ENCODE measurements at regions not wholly inside any gene's neighbourhood (a gene's known extent, or its start where the extent isn't known, plus 50 kb on each side); places are given as distances from the start of the nearest gene placed in this dataset.
"Not testable (repeated sequence)": the region's sequence is repeated elsewhere in the genome, so short reads cannot be mapped to it uniquely, and the experiment has no call there.

GRCh38 chr4:138393886-138394610 lies 151.9 kb upstream of the SLC7A11 start:
- DNase-seq (ENCODE audit: low spot score), result peak; percentile 45

DNA sequence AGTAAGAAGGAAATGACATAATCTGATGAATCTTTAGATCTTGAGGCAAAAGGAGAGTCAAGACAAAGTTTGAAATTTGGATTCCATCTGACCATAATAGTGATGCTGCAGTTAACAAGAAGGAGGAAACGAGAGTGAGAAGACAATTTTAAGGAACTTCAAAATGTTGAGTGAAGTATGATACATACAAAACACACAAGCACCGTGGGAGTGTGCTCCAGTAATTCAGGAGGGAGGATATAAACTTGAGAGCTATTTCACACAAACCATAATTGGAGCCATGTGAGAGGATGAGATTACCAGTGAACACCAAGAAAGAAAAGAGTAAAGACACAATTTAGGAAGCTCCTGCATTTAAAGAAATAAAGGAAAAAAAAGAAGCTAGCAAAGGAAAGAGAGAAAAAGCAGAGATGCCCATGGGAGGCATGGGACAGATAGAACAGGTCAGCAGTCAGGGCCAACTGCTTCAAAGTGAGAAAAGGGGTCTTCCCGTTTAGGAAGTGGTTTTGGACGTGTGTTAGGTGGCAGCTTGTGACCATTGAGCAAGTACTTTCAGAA lies 150.7 kb upstream of the SLC7A11 start:
- DNase-seq (ENCODE audit: low spot score), result no peak

DNA sequence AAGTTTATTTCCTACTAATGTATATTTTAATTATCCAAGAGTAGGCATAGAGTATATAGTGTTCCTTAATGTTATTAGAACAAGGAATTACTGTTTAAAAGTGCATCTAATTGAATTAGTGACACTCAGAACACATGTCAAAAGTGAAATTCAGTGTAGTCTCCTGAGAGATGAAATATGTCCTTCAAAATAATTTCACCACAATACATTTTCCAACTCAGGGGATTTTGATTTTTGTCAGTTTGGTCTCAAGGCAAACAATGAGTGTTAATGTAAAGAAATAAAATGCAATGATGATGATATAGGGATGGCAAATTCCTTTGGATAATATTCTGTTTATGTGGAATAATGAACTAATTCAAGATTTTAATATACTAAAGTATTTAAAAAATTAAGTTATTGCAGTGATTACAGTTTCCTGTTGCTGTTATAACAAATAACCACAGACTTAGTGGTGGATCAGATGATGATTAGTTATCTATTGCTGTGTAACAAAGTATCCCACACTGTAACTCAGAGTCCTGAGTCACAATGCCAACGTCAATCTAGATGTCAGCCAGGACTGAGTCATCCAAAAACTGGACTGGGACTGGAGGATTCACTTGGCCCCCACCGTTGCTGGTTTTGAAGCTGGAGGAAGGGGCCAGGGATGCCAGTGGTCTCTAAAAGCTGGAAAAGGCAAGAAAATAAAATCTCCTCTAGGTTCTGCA lies 148.0 kb upstream of the SLC7A11 start:
- peak; percentile 63 for DNase-seq (ENCODE audit: low spot score)

GRCh38 chr4:138374947-138375346 lies 132.8 kb upstream of the SLC7A11 start:
- no peak for DNase-seq (ENCODE audit: low spot score)

DNA sequence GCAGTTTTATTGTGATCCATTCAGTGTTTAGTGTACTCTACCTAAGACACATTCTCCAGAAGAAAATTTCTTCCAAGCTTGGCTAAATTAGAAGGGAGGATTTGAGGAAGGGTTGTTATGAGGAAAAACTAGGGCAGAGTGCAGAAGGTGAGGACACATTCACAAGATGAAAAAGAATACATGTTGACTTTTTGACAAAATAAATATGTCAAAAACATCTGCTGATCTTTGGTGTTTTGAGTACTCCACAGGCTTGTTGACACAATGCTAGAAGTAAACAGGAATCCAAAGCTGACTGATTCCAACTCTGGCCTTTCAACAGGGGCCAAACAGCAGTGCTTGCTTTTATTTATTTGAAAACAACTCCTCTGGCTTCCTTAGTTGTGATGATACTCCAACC lies 125.8 kb upstream of the SLC7A11 start:
- DNase-seq (ENCODE audit: low spot score), result no peak

- not testable (repeated sequence) for DNase-seq (ENCODE audit: low spot score)
Observed at GRCh38 chr4:138352446-138352845, 110.3 kb upstream of the SLC7A11 start.

GRCh38 chr4:138348055-138348454 lies 105.9 kb upstream of the SLC7A11 start:
- DNase-seq (ENCODE audit: low spot score), result peak; percentile 77

DNA sequence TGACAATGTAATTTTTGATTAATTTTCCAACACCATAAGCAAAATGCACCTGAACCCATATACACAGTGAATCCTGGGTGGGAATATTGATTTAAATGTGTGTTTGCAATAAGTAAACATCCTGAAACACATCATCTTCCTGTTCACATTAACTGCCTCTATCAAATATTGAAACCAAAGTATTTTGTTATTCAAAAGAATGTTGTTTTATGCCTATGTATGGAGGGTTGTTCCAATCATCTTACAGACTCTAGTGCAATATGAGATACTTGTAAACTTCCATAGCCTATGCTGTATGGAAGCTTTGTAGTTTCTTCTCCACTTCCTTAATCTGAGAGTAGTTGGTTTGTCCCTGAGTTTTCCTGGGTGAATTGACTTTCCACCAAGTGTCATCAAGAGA lies 105.4 kb upstream of the SLC7A11 start:
- DNase-seq (ENCODE audit: low spot score), result no peak

DNA sequence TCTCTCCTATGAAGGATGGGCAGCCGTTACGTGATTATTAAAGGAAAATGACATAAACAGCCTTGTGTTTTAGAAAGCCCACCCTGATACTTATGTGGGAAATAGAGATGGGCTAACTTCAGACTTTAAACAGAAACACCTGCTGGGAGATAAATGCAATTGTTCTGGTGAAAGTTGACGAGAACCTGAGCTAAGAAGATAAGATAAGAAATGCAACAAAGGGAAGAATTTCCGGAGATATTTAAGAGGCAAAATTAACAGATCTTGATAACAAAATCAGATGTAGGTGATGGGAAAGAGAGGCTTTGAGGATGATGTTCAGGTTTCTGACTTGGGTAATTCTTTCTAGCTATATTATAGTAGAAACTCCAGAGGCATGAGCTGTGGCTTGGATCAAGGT lies 102.7 kb upstream of the SLC7A11 start:
- DNase-seq (ENCODE audit: low spot score), result no peak

- DNase-seq (ENCODE audit: low spot score), result no peak
Observed at GRCh38 chr4:138344054-138344453, 101.9 kb upstream of the SLC7A11 start.

- DNase-seq (ENCODE audit: low spot score), result no peak
Observed at GRCh38 chr4:138341739-138342415, 99.7 kb upstream of the SLC7A11 start.

- DNase-seq (ENCODE audit: low spot score), result no peak
Observed at GRCh38 chr4:138338840-138339239, 96.7 kb upstream of the SLC7A11 start.

DNA sequence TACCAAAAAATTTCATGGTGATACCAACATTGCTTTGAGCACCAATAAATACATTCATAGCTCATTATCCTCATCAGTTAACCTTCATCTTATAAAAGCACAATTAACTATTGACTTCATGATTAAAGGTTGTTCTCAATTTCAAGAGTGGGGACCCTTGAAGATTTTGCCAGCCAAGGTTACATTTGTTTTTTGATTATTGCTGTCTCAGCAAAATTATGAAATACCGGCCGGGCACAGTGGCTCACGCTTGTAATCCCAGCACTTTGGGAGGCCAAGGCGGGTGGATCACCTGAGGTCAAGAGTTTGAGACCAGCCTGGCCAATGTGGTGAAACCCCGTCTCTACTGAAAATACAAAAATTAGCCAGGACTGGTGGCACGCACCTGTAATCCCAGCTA lies 96.1 kb upstream of the SLC7A11 start:
- not testable (repeated sequence) for DNase-seq (ENCODE audit: low spot score)

DNA sequence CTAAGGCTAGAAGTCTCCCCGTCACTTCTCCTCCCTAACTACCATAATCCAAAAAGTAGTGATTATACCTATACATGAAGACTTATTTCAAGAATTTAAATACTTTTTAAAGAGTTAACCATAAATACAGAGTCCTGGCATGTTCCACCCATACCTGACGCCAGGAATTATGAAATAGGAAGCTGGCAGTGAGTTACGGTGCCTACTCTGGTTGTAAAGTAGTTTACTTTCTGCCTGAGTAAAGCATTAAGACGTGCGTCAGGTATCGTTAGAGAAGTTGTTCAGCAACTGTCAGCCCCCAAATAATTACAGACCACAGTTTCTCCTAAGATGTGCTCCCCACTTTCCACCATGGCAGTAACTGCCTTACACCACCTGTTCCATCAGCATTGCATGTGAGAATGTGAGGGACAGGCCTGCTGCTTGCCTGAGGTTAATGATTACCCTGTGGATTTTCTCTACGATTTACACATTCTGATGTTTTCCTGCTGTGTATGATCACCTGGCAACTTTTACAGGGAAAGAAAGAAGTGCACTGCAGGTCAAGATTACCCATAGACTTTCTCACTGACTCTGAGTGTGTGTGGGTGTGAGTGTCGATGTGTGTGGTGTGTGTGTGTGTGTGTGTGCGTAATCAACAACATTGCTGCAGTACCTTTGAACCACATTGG lies 92.3 kb upstream of the SLC7A11 start:
- DNase-seq (ENCODE audit: low spot score), result peak; percentile 76

DNA sequence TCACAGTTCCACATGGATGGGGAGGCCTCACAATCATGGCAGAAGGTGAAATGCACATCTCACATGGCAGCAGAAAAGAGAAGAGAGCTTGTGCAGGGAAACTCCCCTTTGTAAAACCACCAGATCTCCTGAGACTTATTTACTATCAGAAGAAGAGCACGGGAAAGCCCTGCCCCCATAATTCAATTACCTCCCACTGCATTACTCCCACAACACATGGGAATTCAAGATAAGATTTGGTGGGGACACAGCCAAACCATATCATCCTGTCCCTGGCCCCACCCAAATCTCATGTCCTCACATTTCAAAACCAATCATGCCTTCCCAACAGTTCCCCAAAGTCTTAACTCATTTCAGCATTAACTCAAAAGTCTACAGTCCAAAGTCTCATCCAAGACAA lies 90.3 kb upstream of the SLC7A11 start:
- not testable (repeated sequence) for DNase-seq (ENCODE audit: low spot score)

- DNase-seq (ENCODE audit: low spot score), result no peak
Observed at GRCh38 chr4:138330531-138330930, 88.4 kb upstream of the SLC7A11 start.

- DNase-seq (ENCODE audit: low spot score), result no peak
Observed at GRCh38 chr4:138329506-138330070, 87.4 kb upstream of the SLC7A11 start.

GRCh38 chr4:138327338-138327737 lies 85.2 kb upstream of the SLC7A11 start:
- DNase-seq (ENCODE audit: low spot score), result no peak

DNA sequence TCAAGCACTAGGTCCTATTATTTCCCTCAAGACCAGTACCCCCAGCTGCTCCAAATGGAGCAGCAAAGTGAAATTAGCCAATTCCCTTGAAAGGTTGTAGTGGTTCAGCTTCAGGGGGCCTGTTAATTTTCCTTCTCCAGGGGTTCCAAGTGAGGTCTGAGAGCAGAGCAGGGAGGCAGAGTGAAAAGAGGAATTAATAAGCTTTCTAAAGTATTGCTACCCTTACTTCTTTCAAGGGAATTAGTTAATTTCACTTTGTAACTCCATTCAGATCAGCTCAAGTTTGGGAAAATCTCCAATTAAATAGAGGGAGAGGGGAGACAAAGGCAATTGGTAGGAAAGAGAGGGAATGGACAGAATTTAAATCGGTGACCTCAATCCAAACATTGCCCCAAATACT lies 78.7 kb upstream of the SLC7A11 start:
- no peak for DNase-seq (ENCODE audit: low spot score)

DNA sequence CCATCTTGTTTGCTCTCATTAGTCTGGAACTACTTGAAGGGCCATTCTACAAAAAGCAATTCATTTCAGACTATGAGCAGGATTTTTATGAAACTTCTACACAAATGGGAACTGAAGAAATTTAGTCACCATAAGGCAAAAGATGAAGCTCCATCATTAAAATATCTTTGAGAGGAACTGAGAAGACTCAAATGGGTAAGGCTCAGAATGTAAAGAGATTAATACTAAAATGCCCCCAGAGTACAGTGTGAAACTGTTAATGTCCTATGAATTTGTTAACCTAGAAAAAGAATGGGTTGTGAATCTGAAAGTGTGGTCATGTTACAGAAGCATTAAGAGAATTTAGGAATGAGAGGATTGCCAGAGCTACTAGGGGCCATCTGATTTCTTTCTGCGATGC lies 77.9 kb upstream of the SLC7A11 start:
- no peak for DNase-seq (ENCODE audit: low spot score)

DNA sequence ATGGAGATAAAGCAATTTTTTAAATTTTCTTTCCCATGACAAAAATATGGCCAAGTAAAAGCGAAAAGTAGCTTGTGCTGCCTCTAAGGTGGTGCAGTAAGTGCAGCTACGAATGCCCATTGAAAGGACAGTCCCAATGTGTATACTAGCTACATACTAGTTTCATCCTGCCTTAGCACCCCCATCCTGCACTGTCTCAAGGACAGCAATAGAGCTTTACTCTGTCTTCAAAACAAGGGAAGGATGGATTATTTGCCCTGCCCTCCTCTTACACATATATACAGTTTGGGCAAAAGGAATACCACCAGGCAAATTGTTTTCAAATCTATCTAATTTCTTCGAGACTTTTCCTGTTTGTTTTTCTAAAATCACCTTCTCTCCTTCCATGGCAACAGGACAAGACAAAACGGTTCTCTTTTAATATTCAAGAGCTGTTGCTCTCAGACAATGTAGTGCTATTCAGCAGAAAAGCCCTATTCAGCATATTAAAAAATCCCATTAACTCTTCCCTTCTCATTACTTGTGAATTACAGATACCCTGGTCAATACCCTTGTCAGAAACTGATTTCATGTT lies 75.1 kb upstream of the SLC7A11 start:
- no peak for DNase-seq (ENCODE audit: low spot score)

GRCh38 chr4:138312536-138312911 lies 70.4 kb upstream of the SLC7A11 start:
- no peak for DNase-seq (ENCODE audit: low spot score)
